GM18517 (cell line): ENCODE measurements at regions not wholly inside any gene's neighbourhood (a gene's known extent, or its start where the extent isn't known, plus 50 kb on each side); places are given as distances from the start of the nearest gene placed in this dataset.

Experiments
- ATAC-seq: cut with Tn5 transposase; IDR thresholded peaks from one replicate; pipeline ENCODE4 v1.9.1; 2021; ENCODE audit warnings: mild to moderate bottlenecking, moderate library complexity; ENCODE audit not compliant: unreplicated experiment

DNA sequence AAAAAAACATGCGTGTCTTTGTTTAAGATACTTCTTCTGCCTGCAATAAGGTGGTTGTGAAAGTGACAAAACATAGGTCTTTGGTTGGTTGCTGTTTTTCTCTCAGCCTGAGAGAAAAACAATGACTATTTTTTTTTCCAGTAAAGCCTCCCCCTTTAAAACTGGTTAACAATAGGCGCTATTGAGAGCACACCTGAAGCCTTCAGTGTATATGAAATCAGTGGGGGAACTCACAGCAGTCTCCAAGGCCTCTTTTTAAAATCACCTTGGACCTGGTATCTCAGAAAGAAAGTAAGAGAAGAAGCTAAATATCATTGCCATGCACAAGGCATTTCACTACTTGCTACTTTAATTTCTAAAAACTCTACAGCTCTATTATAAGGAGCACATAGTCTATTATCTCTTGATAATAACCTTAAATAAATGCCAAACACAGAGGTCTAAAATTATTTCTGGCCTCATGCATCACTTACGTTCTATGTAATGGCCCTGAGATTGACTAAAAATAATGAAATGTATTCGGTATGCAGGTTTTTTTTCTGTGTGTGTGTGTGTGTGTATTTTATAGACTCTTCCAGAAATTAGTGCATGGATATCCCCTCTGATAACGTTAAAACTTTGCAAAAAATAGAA, 544.4 kb downstream of the TDRD15 start:
- ATAC-seq: no peak

DNA sequence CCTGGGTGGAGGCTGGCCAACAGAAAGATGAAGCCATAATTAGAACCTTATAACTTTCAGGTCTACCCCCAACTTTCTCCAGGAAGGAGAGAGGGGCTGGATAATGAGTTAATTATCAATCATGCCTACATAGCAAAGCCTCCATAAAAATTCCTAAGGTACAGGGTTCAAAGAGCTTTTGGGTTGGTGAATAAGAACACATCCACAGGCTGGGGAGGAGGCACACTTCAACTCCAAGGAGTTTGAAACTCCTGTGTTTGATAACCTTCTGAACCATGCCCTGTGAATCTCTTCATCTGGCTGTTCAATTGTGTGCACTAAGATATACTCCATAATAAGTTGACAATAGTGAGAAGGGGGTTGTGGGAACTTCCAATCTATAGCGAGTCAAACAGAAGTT, 552.3 kb downstream of the TDRD15 start:
- ATAC-seq: no peak

- ATAC-seq: no peak
Observed at GRCh38 chr2:21676676-21677075, 552.9 kb downstream of the TDRD15 start.

- ATAC-seq: no peak
Observed at GRCh38 chr2:21683838-21684237, 560.1 kb downstream of the TDRD15 start.

GRCh38 chr2:21687589-21687988, 563.8 kb downstream of the TDRD15 start:
- ATAC-seq: no peak

- ATAC-seq: no peak
Observed at GRCh38 chr2:21690005-21690404, 566.2 kb downstream of the TDRD15 start.

DNA sequence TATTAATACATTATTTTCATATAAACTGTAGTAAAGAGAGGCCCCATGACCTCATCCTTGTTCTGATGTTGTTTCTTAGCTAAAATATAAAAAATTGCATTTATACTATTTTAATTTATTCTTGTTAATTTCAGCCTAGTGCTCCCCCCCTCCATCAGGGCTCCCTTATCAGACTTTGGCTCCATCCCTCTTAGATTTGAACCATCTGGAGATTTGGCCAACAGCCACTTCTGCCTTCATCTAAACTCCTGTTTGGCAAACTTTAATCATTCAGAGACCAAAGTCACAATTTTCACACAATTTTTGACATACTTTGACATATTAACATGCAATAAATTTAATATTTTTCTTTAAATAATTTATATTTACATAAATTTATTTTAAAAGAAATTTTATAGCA, 569.3 kb downstream of the TDRD15 start:
- no peak for ATAC-seq

GRCh38 chr2:21694079-21694878, 570.5 kb downstream of the TDRD15 start:
- ATAC-seq: no peak

GRCh38 chr2:21696900-21697299, 573.1 kb downstream of the TDRD15 start:
- no peak for ATAC-seq

GRCh38 chr2:21700644-21701043, 576.9 kb downstream of the TDRD15 start:
- ATAC-seq: no peak

DNA sequence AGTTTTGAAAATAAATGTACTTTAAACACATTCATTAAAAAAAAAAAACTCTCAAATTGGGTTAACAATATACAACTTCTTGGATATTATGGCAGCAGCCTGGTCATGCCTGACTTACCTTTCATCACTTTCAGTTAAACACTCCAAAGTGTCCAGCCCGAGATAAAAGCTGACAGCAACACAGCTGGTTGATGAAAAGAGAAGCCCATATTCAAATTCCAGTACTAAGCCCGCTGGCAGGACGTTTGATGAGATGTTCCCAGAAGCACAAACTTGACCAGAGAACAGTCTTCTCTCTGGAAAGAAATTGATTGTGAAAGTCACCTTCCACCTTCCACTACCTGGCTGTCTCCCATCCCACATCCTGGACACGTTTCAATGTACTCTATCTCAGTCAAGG, 586.3 kb downstream of the TDRD15 start:
- no peak for ATAC-seq

DNA sequence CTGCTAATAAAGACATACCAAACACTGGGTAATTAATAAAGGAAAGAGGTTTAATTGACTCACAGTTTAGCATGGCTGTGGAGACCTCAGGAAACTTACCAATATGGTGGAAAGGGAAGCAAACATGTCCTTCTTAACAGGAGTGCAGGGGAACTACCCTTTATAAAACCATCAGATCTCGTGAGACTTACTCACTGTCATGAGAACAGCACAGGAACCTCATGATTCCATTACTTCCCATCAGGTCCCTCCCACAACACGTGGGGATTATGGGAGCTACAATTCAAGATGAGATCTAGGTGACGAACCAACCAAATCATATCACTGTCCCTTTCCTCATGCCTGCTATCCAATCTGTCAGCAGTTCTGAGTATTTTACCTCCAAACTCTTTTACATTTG, 586.7 kb downstream of the TDRD15 start:
- ATAC-seq: no peak

DNA sequence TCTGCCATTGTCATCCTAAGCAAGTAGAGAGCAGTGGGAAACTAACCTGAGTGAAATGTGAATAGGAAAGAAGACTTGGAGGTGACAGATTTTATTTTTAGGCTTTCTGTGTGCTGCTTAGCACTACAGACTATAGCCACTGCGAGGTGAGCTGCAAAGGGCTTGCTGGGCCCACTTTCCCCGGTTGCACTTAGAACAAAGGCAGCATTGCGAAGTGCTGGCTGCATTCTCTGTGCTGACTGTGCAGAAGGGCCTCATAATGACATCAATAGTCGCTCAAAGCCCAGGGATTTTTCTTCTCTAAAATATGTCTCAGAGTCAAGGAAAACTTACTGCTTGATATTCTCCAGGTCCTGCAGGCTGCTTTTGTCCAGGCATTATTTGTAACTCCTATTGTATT, 592.1 kb downstream of the TDRD15 start:
- no peak for ATAC-seq

DNA sequence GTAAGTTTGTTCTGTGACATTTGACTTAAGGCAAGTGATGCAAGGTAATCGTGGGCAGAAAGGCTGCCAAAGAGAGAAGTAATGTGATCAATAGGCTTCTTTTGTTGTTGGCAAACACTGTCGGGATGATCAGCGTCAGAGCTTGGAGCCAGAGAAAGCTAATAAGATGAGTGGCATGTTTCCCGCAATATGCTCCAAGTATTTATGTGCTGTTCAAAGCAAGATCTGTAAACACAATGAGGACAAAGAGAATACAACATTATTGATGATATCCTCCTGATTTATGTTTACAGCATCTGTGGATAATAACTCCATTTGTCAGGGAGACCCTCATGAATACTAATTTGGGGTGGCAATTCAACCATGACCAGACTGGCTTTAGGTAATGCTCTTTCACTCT, 603.3 kb downstream of the TDRD15 start:
- no peak for ATAC-seq

GRCh38 chr2:21728133-21728532, 604.4 kb downstream of the TDRD15 start:
- ATAC-seq: no peak

DNA sequence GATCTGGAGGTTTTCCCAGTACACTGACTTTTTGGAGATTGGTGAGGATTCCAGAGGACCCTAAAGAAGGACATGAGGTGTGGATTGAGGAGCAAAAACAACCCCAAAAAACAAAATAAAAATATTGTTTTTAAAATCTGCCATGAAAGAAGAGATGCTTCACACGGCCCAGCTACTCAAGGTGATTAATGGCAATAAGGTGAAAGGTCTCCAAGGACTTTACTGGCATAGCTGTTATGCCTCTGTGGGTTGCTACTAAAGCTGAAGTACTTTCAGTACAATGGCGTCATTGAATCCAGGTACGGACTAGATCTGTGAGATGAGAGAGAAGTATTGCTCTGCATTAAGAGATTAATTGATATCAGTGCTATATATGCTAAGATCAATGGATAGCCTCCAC, 606.4 kb downstream of the TDRD15 start:
- no peak for ATAC-seq

DNA sequence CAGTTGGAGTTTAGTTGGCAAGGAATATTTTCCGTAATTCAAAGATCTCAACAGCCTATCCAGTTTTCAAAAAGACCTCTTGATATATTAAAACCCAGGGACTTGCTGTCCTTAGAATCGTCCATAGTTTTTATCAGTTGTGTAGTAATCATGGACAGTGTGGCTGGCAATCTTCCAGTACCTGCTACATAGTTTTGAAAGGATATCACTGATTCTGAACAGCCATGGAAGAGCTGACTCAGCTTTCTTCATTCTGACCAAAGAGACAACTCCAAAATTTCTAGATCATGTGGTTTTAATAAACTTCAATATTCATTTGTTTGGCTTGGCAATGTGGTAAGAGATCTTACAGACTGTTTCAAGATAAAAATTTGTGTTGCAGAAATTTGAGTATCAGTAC, 616.7 kb downstream of the TDRD15 start:
- ATAC-seq: no peak

GRCh38 chr2:21746499-21746898, 622.7 kb downstream of the TDRD15 start:
- no peak for ATAC-seq

GRCh38 chr2:21748501-21748900, 624.7 kb downstream of the TDRD15 start:
- ATAC-seq: no peak

GRCh38 chr2:21754164-21754788, 630.5 kb downstream of the TDRD15 start:
- ATAC-seq: no peak

DNA sequence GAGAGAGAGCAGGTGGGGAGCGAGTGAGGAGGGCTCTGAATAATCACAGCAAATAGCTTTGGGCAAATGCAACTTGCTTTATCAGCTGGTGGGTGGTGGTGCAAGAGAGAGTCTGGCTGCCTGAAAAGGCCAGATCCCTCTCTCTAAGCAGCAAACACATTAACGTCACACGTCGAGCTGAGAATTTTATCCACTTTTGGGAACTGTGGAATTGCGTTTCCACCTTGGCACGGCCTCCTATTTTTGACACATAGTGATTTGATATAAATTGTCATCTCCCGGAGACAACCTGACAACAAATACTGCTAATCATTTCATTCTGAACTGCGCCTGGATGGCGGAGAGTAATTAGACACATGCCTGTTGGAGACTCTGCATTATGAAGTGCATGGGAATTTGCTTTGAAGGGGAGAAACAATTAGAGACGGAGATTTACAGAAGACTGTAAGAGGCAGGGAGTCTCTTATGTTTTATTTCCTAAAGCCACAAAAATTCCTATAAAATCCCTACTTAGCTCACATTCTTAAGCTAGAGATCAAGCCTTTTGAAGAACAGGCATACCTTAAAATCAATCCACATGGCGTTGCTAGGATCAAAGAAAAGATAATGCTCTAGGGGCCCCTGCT, 634.1 kb downstream of the TDRD15 start:
- ATAC-seq: no peak

DNA sequence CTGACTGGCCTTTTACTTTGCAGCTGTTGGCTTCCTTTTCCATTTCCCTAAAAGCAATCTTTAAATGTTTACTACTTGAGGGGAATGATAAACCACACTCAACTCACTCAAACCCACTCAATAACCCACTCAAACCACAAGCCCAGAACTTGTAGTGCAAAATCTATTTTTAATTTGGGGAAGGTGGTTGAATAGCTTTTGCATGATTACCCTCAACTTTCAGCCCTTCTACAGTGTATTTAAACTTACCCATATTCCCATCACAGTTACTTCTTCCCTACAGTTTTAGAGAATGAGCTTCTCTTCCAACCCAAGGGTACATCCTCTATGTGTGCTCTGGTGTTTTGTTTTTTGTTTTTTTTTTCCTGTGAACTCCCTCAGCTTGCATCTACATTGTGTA, 636.1 kb downstream of the TDRD15 start:
- no peak for ATAC-seq
